ENCODE measurements at regions not wholly inside any gene's neighbourhood (a gene's known extent, or its start where the extent isn't known, plus 50 kb on each side); places are given as distances from the start of the nearest gene placed in this dataset.

DNA sequence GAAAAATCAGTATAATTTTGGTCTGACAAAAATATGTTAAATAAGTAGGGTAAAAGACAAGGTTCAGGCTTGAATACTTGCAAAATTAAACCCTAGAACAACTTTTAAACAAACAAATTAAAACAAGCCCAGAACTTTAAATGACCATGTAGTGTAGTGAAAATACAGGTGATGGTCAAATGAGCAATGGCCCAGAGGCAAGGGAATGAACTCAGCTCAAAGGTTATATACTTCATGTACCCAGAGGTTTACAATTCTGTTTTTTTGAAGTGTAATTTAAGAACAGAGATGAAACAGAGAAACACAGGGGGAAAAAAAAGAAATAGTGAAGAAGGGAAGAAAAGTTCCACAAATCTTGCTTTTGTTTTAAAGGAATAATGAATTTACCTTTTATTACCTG, 949.2 kb downstream of the TRHDE start:
- TF ChIP-seq EZH2phosphoT487 (IDR thresholded peaks at IDR 0.05; ENCODE audit: low read length): no peak
- TF ChIP-seq, protein P1, sequence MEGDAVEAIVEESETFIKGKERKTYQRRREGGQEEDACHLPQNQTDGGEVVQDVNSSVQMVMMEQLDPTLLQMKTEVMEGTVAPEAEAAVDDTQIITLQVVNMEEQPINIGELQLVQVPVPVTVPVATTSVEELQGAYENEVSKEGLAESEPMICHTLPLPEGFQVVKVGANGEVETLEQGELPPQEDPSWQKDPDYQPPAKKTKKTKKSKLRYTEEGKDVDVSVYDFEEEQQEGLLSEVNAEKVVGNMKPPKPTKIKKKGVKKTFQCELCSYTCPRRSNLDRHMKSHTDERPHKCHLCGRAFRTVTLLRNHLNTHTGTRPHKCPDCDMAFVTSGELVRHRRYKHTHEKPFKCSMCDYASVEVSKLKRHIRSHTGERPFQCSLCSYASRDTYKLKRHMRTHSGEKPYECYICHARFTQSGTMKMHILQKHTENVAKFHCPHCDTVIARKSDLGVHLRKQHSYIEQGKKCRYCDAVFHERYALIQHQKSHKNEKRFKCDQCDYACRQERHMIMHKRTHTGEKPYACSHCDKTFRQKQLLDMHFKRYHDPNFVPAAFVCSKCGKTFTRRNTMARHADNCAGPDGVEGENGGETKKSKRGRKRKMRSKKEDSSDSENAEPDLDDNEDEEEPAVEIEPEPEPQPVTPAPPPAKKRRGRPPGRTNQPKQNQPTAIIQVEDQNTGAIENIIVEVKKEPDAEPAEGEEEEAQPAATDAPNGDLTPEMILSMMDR (IDR thresholded peaks at IDR 0.05; ENCODE audit: low read length): no peak

Data from MM.1S (cell line).